ENCODE measurements at regions not wholly inside any gene's neighbourhood (a gene's known extent, or its start where the extent isn't known, plus 50 kb on each side); places are given as distances from the start of the nearest gene placed in this dataset.

GRCh38 chr2:104406261-104406726 is 447.6 kb upstream of the POU3F3 start (continued):
- TF ChIP-seq RAD21 (IDR thresholded peaks at IDR 0.05; ENCODE audit: low read depth) (no peak), SIN3A (IDR thresholded peaks at IDR 0.05; ENCODE audit: low read depth) (no peak), CBX3 (IDR thresholded peaks at IDR 0.05; ENCODE audit: low read depth) (no peak), EZH2 (IDR thresholded peaks at IDR 0.05) (no peak), POLR2A (IDR thresholded peaks at IDR 0.05; ENCODE audit: borderline replicate concordance, extremely low read depth, insufficient read depth, insufficient read length) (no peak), JUND (IDR thresholded peaks at IDR 0.05) (no peak)

GRCh38 chr2:104407641-104408040 is 446.3 kb upstream of the POU3F3 start:
- Histone ChIP-seq H3K4me2 (ENCODE audit: low read length) (no peak overlapping the region), H3K4me1 (ENCODE audit: control insufficient read depth in 1 of 2, insufficient read depth in 2 of 2, low read length in 2 of 2) (no peaks in the 10 kb centered on the region), H2AFZ (ENCODE audit: low read depth, low read length, poor library complexity, severe bottlenecking) (no peak overlapping the region), H3K36me3 (ENCODE audit: control insufficient read depth in 1 of 2, insufficient read depth in 2 of 2, low read length in 2 of 2) (no peaks in the 10 kb centered on the region), H3K79me2 (ENCODE audit: insufficient read depth, low read length) (no peaks in the 10 kb centered on the region), H3K9me2 (ENCODE audit: insufficient read depth) (no peaks in the 10 kb centered on the region), H3K9me3 (ENCODE audit: control insufficient read depth in 1 of 2, insufficient read depth in 1 of 2, low read depth in 1 of 2, low read length in 2 of 2) (peaks cover 0 to 9% of the 10 kb centered on the region in 2 experiments; a peak in 1 of 4 replicates), H3K27ac (ENCODE audit: low read depth, low read length) (no peak overlapping the region), H4K20me1 (ENCODE audit: insufficient read depth) (no peaks in the 10 kb centered on the region), H3K4me3 (replicated peaks in 1 of 2; ENCODE audit: low read depth in 1 of 2, low read length in 2 of 2) (no peak overlapping the region), H3K27me3 (ENCODE audit: insufficient read depth, low read length) (no peaks in the 10 kb centered on the region), H3K9ac (ENCODE audit: low read length) (no peak overlapping the region)
- ATAC-seq (no peak), DNase-seq (ENCODE audit: low read depth, low spot score) (no peak)
- RAD21 ChIA-PET (ENCODE audit: low non-redundant PET in 1 of 2, low total read pairs in 2 of 2, uncharacterized antibody in 2 of 2, unreplicated experiment in 2 of 2) = no interaction called here
- POLR2A ChIA-PET = no interaction called here
- BruUV-seq (replicated peaks) = no TSS peak
- CTCF ChIA-PET = no interaction called here
- intact Hi-C loops (cut with micrococcal nuclease) = no loop called here
- no peak for TF ChIP-seq TCF7L2 (IDR thresholded peaks at IDR 0.05; ENCODE audit: borderline replicate concordance, extremely low read depth, insufficient read depth, insufficient read length)
- TF ChIP-seq REST (IDR thresholded peaks at IDR 0.05; ENCODE audit: low read depth) = no peak
- TF ChIP-seq CEBPB (IDR thresholded peaks at IDR 0.05; ENCODE audit: low read depth) = no peak
- TF ChIP-seq CBX3 (IDR thresholded peaks at IDR 0.05; ENCODE audit: low read depth) = no peak
- no peak for TF ChIP-seq POLR2A (IDR thresholded peaks at IDR 0.05; ENCODE audit: borderline replicate concordance, extremely low read depth, insufficient read depth, insufficient read length)
- no peak for TF ChIP-seq ZFX (IDR thresholded peaks at IDR 0.05)
- no peak for TF ChIP-seq RAD21 (IDR thresholded peaks at IDR 0.05; ENCODE audit: low read depth)
